ENCODE measurements at regions not wholly inside any gene's neighbourhood (a gene's known extent, or its start where the extent isn't known, plus 50 kb on each side); places are given as distances from the start of the nearest gene placed in this dataset.

- TF ChIP-seq ZNF337 (CRISPR knock-in tag; IDR thresholded peaks at IDR 0.05; ENCODE audit: borderline replicate concordance, low read depth) (no peak), ZNF292 (CRISPR knock-in tag; IDR thresholded peaks at IDR 0.05; ENCODE audit: borderline replicate concordance, low read depth) (no peak)
Measured at GRCh38 chr2:54364409-54364808, 91.7 kb upstream of the SPTBN1 start (continued).

GRCh38 chr2:54365661-54366060 is 90.5 kb upstream of the SPTBN1 start:
- POLR2A ChIA-PET: no interaction called here
- TF ChIP-seq HMG20A (CRISPR knock-in tag; IDR thresholded peaks at IDR 0.05; ENCODE audit: borderline replicate concordance) (no peak), TBL1XR1 (IDR thresholded peaks at IDR 0.05; ENCODE audit: borderline replicate concordance, low read length, partially characterized antibody) (no peak), BATF2 (CRISPR knock-in tag; IDR thresholded peaks at IDR 0.05) (no peak), ZNF766 (CRISPR knock-in tag; IDR thresholded peaks at IDR 0.05; ENCODE audit: borderline replicate concordance) (no peak), POGK (CRISPR knock-in tag; conservative IDR thresholded peaks at IDR 0.05) (no peak), ZNF530 (CRISPR knock-in tag; IDR thresholded peaks at IDR 0.05; ENCODE audit: low read depth) (no peak), KDM6A (CRISPR knock-in tag; IDR thresholded peaks at IDR 0.05; ENCODE audit: low read depth) (no peak), ZNF773 (CRISPR knock-in tag; IDR thresholded peaks at IDR 0.05; ENCODE audit: borderline replicate concordance) (no peak), ZNF670 (CRISPR knock-in tag; IDR thresholded peaks at IDR 0.05; ENCODE audit: borderline replicate concordance) (no peak), SP140L (CRISPR knock-in tag; IDR thresholded peaks at IDR 0.05; ENCODE audit: borderline replicate concordance) (no peak), MZF1 (CRISPR knock-in tag; IDR thresholded peaks at IDR 0.05; ENCODE audit: borderline replicate concordance) (no peak), ZNF276 (CRISPR knock-in tag; IDR thresholded peaks at IDR 0.05; ENCODE audit: low read depth) (no peak), MEF2D (CRISPR knock-in tag; IDR thresholded peaks at IDR 0.05) (no peak), ZNF17 (CRISPR knock-in tag; IDR thresholded peaks at IDR 0.05) (no peak), ZBTB3 (CRISPR knock-in tag; IDR thresholded peaks at IDR 0.05; ENCODE audit: borderline replicate concordance, low read depth) (no peak), ZNF230 (CRISPR knock-in tag; IDR thresholded peaks at IDR 0.05) (no peak), NFIB (CRISPR knock-in tag; IDR thresholded peaks at IDR 0.05; ENCODE audit: borderline replicate concordance) (no peak), PCBP1 (IDR thresholded peaks at IDR 0.05; ENCODE audit: borderline replicate concordance, low read depth, low read length) (no peak), SIN3A (IDR thresholded peaks at IDR 0.05; ENCODE audit: borderline replicate concordance, low read depth, low read length) (no peak)
- intact Hi-C loops (cut with micrococcal nuclease; ENCODE audit: unreplicated experiment): no loop called here

More at GRCh38 chr2:54365661-54366060, 90.5 kb upstream of the SPTBN1 start:
- peaks cover 4% of the 10 kb centered on the region for H3K4me1 ChIP-seq (ENCODE audit: insufficient read depth, low read length)
- no peak overlapping the region for H3K4me2 ChIP-seq (ENCODE audit: low read depth, low read length)
- in situ Hi-C loops (cut with HindIII; ENCODE audit: extremely low pct_ligation_motif_present, low pct_unique_long_range_greater_than_20kb): no loop called here
- FAIRE-seq (no peak), DNase-seq (ENCODE audit: low spot score) (no peak), ATAC-seq (no peak)
- H2AFZ ChIP-seq (ENCODE audit: low read length): no peak overlapping the region
- H3K79me2 ChIP-seq (ENCODE audit: insufficient read depth, low read length): no peaks in the 10 kb centered on the region
- WGBS (ENCODE audit: low lambda C conversion rate): 4% methylated on average over 1 of the region's 1 CpG
- CTCF ChIA-PET (ENCODE audit: low intra/inter-chr PET ratio, low total read pairs): no interaction called here
- H3K9me3 ChIP-seq (ENCODE audit: low read length): peaks cover 23% of the 10 kb centered on the region
- H4K20me1 ChIP-seq (ENCODE audit: insufficient read depth, low read length): no peaks in the 10 kb centered on the region
- no peak overlapping the region for H3K9ac ChIP-seq (ENCODE audit: insufficient read depth, low read depth, low read length)
- H3K36me3 ChIP-seq (replicated peaks in 1 of 2; ENCODE audit: control insufficient read depth in 1 of 2, insufficient read depth in 2 of 2, low read length in 2 of 2): no peaks in the 10 kb centered on the region
- no peak overlapping the region for H3K4me3 ChIP-seq (replicated peaks in 1 of 3; ENCODE audit: insufficient read depth in 1 of 3, low read depth in 2 of 3, low read length in 3 of 3)
- no peak overlapping the region for H3K27ac ChIP-seq (ENCODE audit: extremely low read length, insufficient read depth, low read length)
- BruUV-seq (replicated peaks): no TSS peak
- H3K27me3 ChIP-seq (ENCODE audit: control insufficient read depth in 1 of 2, insufficient read depth in 2 of 2, low read length in 2 of 2): peaks cover 0 to 14% of the 10 kb centered on the region in 2 experiments; a peak in 2 of 5 replicates

Data from HepG2 (cell line).